SK-N-SH (cell line): ENCODE measurements at regions not wholly inside any gene's neighbourhood (a gene's known extent, or its start where the extent isn't known, plus 50 kb on each side); places are given as distances from the start of the nearest gene placed in this dataset.

ENCODE experiments used
- CTCF ChIA-PET: fragments of 300-600, 350-600 bp; formaldehyde crosslinking; extraction: SDS; loops from one replicate; lab custom pipeline; 2021; lab: Yijun Ruan, JAX
- POLR2A ChIA-PET: fragments of 350-600 bp; sonication (Branson Sonifier 250); formaldehyde crosslinking; extraction: SDS; loops from one replicate; lab custom pipeline; 2020; ENCODE audit warnings: antibody characterized with exemption, inconsistent platforms; lab: Yijun Ruan, JAX
- DNase-seq: peaks from one replicate; pipeline ENCODE4 v3.0.0; 2012
- H2AFZ ChIP-seq: fragments of 200-600 bp; sonication (generic); 2 replicates; pipeline ENCODE4 v1.8.1; 2016; ENCODE audit warnings: antibody characterized with exemption, mild to moderate bottlenecking, low read depth
- H3F3A ChIP-seq: fragments of 200-600 bp; sonication (generic); replicated peaks from 2 replicates; pipeline ENCODE3; 2016; ENCODE audit warnings: antibody characterized with exemption, mild to moderate bottlenecking; ENCODE audit not compliant: insufficient read depth
- H3K27ac ChIP-seq, 2 experiments: fragments of 200-500 bp in 1 of 2; fragments of 200-600 bp in 1 of 2; sonication (Bioruptor generic) in 1 of 2; sonication (generic), shearing (Covaris generic) in 1 of 2; 2 replicates each; pipeline versions ENCODE4 v1.5.1 to v1.6.1; 2014 to 2016; ENCODE audit warnings: low read depth in 2 of 2, inconsistent platforms in 1 of 2, low read length in 1 of 2, mild to moderate bottlenecking in 1 of 2, mixed read lengths in 1 of 2
- H3K27me3 ChIP-seq: fragments of 200-600 bp; sonication (generic), shearing (Covaris generic); 2 replicates; pipeline ENCODE4 v1.6.1; 2016; ENCODE audit warnings: mixed run types; ENCODE audit not compliant: insufficient read depth
- H3K36me3 ChIP-seq, 2 experiments: fragments of 200-500 bp in 1 of 2; fragments of 200-600 bp in 1 of 2; sonication (Bioruptor generic) in 1 of 2; sonication (generic) in 1 of 2; replicated peaks in 1 of 2; 2 replicates each; pipeline versions ENCODE3 to v1.5.1; 2014 to 2016; ENCODE audit warnings: low read length in 1 of 2, mild to moderate bottlenecking in 1 of 2; ENCODE audit not compliant: insufficient read depth in 2 of 2, control insufficient read depth in 1 of 2
- H3K4me1 ChIP-seq, 2 experiments: fragments of 200-500 bp in 1 of 2; fragments of 200-600 bp in 1 of 2; sonication (Bioruptor generic) in 1 of 2; sonication (generic), shearing (Covaris generic) in 1 of 2; 2 replicates each; pipeline versions ENCODE4 v1.5.1 to v1.6.1; 2014 to 2016; ENCODE audit warnings: low read depth in 1 of 2, low read length in 1 of 2, mixed run types in 1 of 2; ENCODE audit not compliant: insufficient read depth in 2 of 2, control insufficient read depth in 1 of 2
- H3K4me2 ChIP-seq: fragments of 200-600 bp; sonication (generic), shearing (Covaris generic); 2 replicates; pipeline ENCODE4 v1.6.1; 2017; ENCODE audit warnings: mixed run types
- H3K4me3 ChIP-seq, 2 experiments: fragments of 200-500 bp in 1 of 2; fragments of 200-600 bp in 1 of 2; sonication (Bioruptor generic) in 1 of 2; sonication (generic), shearing (Covaris generic) in 1 of 2; 2 replicates each; pipeline versions ENCODE4 v1.5.1 to v1.8.1; 2014 to 2016; ENCODE audit warnings: low read depth in 2 of 2, inconsistent platforms in 1 of 2, low read length in 1 of 2, mild to moderate bottlenecking in 1 of 2, mixed read lengths in 1 of 2, moderate library complexity in 1 of 2
- H3K79me2 ChIP-seq: fragments of 200-600 bp; sonication (generic); 2 replicates; pipeline ENCODE4 v1.8.1; 2017; ENCODE audit warnings: mild to moderate bottlenecking; ENCODE audit not compliant: insufficient read depth
- H3K9ac ChIP-seq: fragments of 200-600 bp; sonication (generic); 2 replicates; pipeline ENCODE4 v1.6.1; 2017; ENCODE audit warnings: mixed run types
- H3K9me2 ChIP-seq: fragments of 200-600 bp; sonication (generic); 2 replicates; pipeline ENCODE4 v1.6.1; 2017; ENCODE audit warnings: mixed run types
- H3K9me3 ChIP-seq: fragments of 200-600 bp; sonication (generic); 2 replicates; pipeline ENCODE4 v1.6.1; 2017; ENCODE audit warnings: mixed run types, mild to moderate bottlenecking, moderate library complexity
- H4K20me1 ChIP-seq: fragments of 200-600 bp; sonication (generic); 2 replicates; pipeline ENCODE4 v1.6.1; 2017; ENCODE audit warnings: mild to moderate bottlenecking, mixed run types; ENCODE audit not compliant: insufficient read depth
- EZH2phosphoT487 ChIP-seq: fragments of 200-600 bp; sonication (generic); IDR thresholded peaks from 2 replicates; pipeline ENCODE4 v1.6.1; 2017; ENCODE audit warnings: low read depth, mixed run types, mild to moderate bottlenecking, antibody characterized with exemption, moderate library complexity, borderline replicate concordance
- FOXJ3 ChIP-seq: sonication (generic); formaldehyde crosslinking; IDR thresholded peaks from 2 replicates; pipeline ENCODE4 v1.5.1; 2020; ENCODE audit warnings: mild to moderate bottlenecking, missing genetic modification reagents
- FOXM1 ChIP-seq: IDR thresholded peaks from 2 replicates; pipeline ENCODE4 v1.4.0; 2012; ENCODE audit warnings: low read depth, mild to moderate bottlenecking
- GABPA ChIP-seq: IDR thresholded peaks from 2 replicates; pipeline ENCODE4 v1.4.0; 2012; ENCODE audit warnings: low read depth, mild to moderate bottlenecking
- MXI1 ChIP-seq: IDR thresholded peaks from 2 replicates; pipeline ENCODE4 v1.6.1; 2012; ENCODE audit warnings: mild to moderate bottlenecking, low read depth, low read length, improper control_type of control experiment
- POLR2AphosphoS5 ChIP-seq: IDR thresholded peaks from 2 replicates; pipeline ENCODE4 v1.6.1; 2012; ENCODE audit warnings: low read depth, low read length
- RAD21 ChIP-seq: IDR thresholded peaks from 2 replicates; pipeline ENCODE4 v1.6.1; 2012; ENCODE audit warnings: mild to moderate bottlenecking, low read length
- RCOR1 ChIP-seq: fragments of 150-350 bp; IDR thresholded peaks from 2 replicates; pipeline ENCODE4 v1.6.1; 2017; ENCODE audit warnings: antibody characterized with exemption, low read length
- RXRA ChIP-seq: IDR thresholded peaks from 2 replicates; pipeline ENCODE4 v1.4.0; 2012; ENCODE audit warnings: low read depth, mild to moderate bottlenecking, borderline replicate concordance
- SIN3A ChIP-seq: IDR thresholded peaks from 2 replicates; pipeline ENCODE4 v1.6.1; 2012; ENCODE audit warnings: low read depth, mild to moderate bottlenecking, low read length, moderate library complexity, borderline replicate concordance
- YY1 ChIP-seq: IDR thresholded peaks from 2 replicates; pipeline ENCODE4 v1.4.0; 2012; ENCODE audit warnings: low read depth, mild to moderate bottlenecking
- WGBS: methylation state at CpG from one replicate; pipeline ENCODE4 v1.1.6; 2017; ENCODE audit warnings: low lambda C conversion rate; 5-methylcytosine and 5-hydroxymethylcytosine counted together
- small RNA-seq, 7 experiments: library from RNA; depleted of rRNA; stranded (forward); fragments of <200 nt; gene quantifications; one replicate each; pipeline ENCODE3, GENCODE V24; 2012
- TF ChIP-seq, protein P1 (sequence below): fragments of 150-350 bp; IDR thresholded peaks from 2 replicates; pipeline ENCODE4 v1.6.1; 2016; ENCODE audit warnings: mild to moderate bottlenecking, low read depth, low read length
- TF ChIP-seq, protein P2 (sequence below): IDR thresholded peaks from 2 replicates; pipeline ENCODE4 v1.6.1; 2012; ENCODE audit warnings: mild to moderate bottlenecking, low read depth, low read length, moderate library complexity

DNA sequence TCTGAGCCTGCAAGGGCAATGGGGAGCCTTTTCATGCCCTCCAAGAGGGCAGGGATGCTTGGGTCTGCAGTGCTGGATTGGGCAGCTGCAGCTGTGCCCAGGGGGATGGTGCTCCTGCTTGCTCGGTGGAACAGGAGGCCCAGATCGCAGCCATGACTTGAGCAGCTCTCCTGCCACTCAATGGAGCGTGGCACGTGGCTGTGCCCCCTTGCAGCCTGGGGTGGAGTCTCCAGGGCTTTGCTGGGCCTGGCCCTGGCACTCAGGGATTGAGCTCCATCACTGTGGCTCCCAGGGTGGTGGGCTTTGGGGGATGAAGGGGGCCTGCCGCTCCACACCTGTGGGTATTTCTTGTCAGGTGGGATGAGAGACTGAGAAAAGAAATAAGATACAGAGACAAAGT lies 53.4 kb upstream of the IBSP start:
- Histone ChIP-seq H3K27me3 (no peaks in the 10 kb centered on the region), H3F3A (no peaks in the 10 kb centered on the region), H3K9me3 (no peaks in the 10 kb centered on the region), H3K4me3 (no peak overlapping the region), H3K9ac (no peak overlapping the region), H3K36me3 (no peaks in the 10 kb centered on the region), H2AFZ (no peak overlapping the region), H3K4me1 (no peaks in the 10 kb centered on the region), H3K79me2 (no peaks in the 10 kb centered on the region), H4K20me1 (no peaks in the 10 kb centered on the region), H3K9me2 (no peaks in the 10 kb centered on the region), H3K27ac (no peak overlapping the region), H3K4me2 (no peak overlapping the region)
- ChIA-PET CTCF (no interaction called here), POLR2A (no interaction called here)
- TF ChIP-seq YY1: no peak
- no peak for TF ChIP-seq MXI1
- TF ChIP-seq EZH2phosphoT487: no peak
- TF ChIP-seq RXRA: no peak
- no peak for TF ChIP-seq SIN3A
- TF ChIP-seq, protein P1, sequence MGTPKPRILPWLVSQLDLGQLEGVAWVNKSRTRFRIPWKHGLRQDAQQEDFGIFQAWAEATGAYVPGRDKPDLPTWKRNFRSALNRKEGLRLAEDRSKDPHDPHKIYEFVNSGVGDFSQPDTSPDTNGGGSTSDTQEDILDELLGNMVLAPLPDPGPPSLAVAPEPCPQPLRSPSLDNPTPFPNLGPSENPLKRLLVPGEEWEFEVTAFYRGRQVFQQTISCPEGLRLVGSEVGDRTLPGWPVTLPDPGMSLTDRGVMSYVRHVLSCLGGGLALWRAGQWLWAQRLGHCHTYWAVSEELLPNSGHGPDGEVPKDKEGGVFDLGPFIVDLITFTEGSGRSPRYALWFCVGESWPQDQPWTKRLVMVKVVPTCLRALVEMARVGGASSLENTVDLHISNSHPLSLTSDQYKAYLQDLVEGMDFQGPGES: no peak
- no peak for TF ChIP-seq RAD21
- no peak for TF ChIP-seq POLR2AphosphoS5
- TF ChIP-seq RCOR1: no peak
- no peak for TF ChIP-seq FOXJ3 (CRISPR knock-in tag)
- no peak for TF ChIP-seq GABPA
- no peak for TF ChIP-seq FOXM1
- TF ChIP-seq, protein P2, sequence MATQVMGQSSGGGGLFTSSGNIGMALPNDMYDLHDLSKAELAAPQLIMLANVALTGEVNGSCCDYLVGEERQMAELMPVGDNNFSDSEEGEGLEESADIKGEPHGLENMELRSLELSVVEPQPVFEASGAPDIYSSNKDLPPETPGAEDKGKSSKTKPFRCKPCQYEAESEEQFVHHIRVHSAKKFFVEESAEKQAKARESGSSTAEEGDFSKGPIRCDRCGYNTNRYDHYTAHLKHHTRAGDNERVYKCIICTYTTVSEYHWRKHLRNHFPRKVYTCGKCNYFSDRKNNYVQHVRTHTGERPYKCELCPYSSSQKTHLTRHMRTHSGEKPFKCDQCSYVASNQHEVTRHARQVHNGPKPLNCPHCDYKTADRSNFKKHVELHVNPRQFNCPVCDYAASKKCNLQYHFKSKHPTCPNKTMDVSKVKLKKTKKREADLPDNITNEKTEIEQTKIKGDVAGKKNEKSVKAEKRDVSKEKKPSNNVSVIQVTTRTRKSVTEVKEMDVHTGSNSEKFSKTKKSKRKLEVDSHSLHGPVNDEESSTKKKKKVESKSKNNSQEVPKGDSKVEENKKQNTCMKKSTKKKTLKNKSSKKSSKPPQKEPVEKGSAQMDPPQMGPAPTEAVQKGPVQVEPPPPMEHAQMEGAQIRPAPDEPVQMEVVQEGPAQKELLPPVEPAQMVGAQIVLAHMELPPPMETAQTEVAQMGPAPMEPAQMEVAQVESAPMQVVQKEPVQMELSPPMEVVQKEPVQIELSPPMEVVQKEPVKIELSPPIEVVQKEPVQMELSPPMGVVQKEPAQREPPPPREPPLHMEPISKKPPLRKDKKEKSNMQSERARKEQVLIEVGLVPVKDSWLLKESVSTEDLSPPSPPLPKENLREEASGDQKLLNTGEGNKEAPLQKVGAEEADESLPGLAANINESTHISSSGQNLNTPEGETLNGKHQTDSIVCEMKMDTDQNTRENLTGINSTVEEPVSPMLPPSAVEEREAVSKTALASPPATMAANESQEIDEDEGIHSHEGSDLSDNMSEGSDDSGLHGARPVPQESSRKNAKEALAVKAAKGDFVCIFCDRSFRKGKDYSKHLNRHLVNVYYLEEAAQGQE: no peak
- DNase-seq: no peak
- WGBS: 50% methylated on average over 1 of the region's 5 CpGs

Small RNAs in the stretch of these regions (small RNA-seq; reads per million reads assigned to genes)
- 0 reads per million in 7 experiments for gene RF00019
